ENCODE measurements at regions not wholly inside any gene's neighbourhood (a gene's known extent, or its start where the extent isn't known, plus 50 kb on each side); places are given as distances from the start of the nearest gene placed in this dataset.

- TF ChIP-seq CTCF (IDR thresholded peaks at IDR 0.05) (no peak), POLR2A (IDR thresholded peaks at IDR 0.05) (no peak)
These were observed 114.4 kb upstream of the FBXL7 start for GRCh38 chr5:15385553-15385952.

Data from testis (tissue), 2 donors.